ENCODE measurements at regions not wholly inside any gene's neighbourhood (a gene's known extent, or its start where the extent isn't known, plus 50 kb on each side); places are given as distances from the start of the nearest gene placed in this dataset.

DNA sequence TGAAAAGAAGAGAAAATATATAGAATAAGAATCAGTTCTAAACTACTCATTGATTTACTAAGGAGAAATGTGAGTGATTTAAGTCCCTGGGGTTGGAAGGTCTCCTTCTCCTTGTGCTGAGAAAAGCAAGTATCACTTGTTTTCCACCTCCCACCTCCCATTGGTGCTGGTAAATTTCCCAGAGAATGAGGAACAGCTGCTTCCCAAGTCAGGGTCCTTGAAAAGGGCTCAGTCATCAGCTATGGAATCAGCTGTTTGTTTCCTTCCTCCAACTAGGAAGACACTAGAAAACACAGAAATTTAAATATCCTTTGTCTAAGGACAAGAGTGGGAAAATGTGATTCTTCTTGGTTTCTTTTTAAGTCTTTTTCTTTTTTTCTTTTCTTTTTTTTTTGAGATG lies 131.3 kb upstream of the C1orf21 start:
- TF ChIP-seq CTCF (conservative IDR thresholded peaks at IDR 0.05) (no peak), ZFX (IDR thresholded peaks at IDR 0.05) (no peak)

All from C4-2B (cell line).